PC-9 (cell line): ENCODE measurements at regions not wholly inside any gene's neighbourhood (a gene's known extent, or its start where the extent isn't known, plus 50 kb on each side); places are given as distances from the start of the nearest gene placed in this dataset.

Experiments
- BruUV-seq: library from RNA; stranded (reverse); fragments of 400-500 nt; replicated peaks from 2 replicates; lab custom pipeline; 2021; lab: Mats Ljungman, UMichigan
- CTCF ChIA-PET: fragments of 300-600 bp; sonication (Branson Sonifier 250); formaldehyde crosslinking; loops from one replicate; lab custom pipeline; 2022; ENCODE audit warnings: antibody characterized with exemption; lab: Charles Lee
- POLR2A ChIA-PET: fragments of 300-600 bp; sonication (Branson Sonifier 250); formaldehyde crosslinking; loops from one replicate; lab custom pipeline; 2022; ENCODE audit warnings: antibody characterized with exemption; ENCODE audit not compliant: unreplicated experiment; lab: Charles Lee
- DNase-seq, 2 experiments: peaks; one replicate each; pipeline versions ENCODE4 v3.0.0 to v3.0.0-alpha.2; 2015 to 2022; ENCODE audit warnings: mixed read lengths in 1 of 2
- H2AFZ ChIP-seq: fragments of 200-600 bp; sonication (generic); 2 replicates; pipeline ENCODE4 v1.8.1; 2017; ENCODE audit warnings: antibody characterized with exemption
- H3F3A ChIP-seq: fragments of 200-600 bp; sonication (generic); 2 replicates; pipeline ENCODE4 v1.8.1; 2017; ENCODE audit warnings: antibody characterized with exemption, mild to moderate bottlenecking, low read depth; ENCODE audit not compliant: insufficient read depth
- H3K27ac ChIP-seq: fragments of 200-600 bp; sonication (generic); 2 replicates; pipeline ENCODE4 v1.6.1; 2016; ENCODE audit warnings: mixed run types
- H3K27me3 ChIP-seq: fragments of 200-600 bp; sonication (generic); 2 replicates; pipeline ENCODE4 v1.6.1; 2016; ENCODE audit warnings: low read depth, mixed run types; ENCODE audit not compliant: insufficient read depth
- H3K36me3 ChIP-seq: fragments of 200-600 bp; sonication (generic); 2 replicates; pipeline ENCODE4 v1.6.1; 2016; ENCODE audit warnings: low read depth, mixed run types
- H3K4me1 ChIP-seq: fragments of 200-600 bp; sonication (generic); replicated peaks from 2 replicates; pipeline ENCODE4 v1.6.1; 2016; ENCODE audit warnings: mixed run types; ENCODE audit not compliant: insufficient read depth
- H3K4me2 ChIP-seq: fragments of 200-600 bp; sonication (generic); 2 replicates; pipeline ENCODE4 v1.6.1; 2017; ENCODE audit warnings: mixed run types
- H3K4me3 ChIP-seq: fragments of 200-600 bp; sonication (generic); 2 replicates; pipeline ENCODE4 v1.6.1; 2016; ENCODE audit warnings: mixed run types
- H3K79me2 ChIP-seq: fragments of 200-600 bp; sonication (generic); 2 replicates; pipeline ENCODE4 v1.6.1; 2017; ENCODE audit warnings: low read depth, mixed run types
- H3K9me2 ChIP-seq: fragments of 200-600 bp; sonication (generic); 2 replicates; pipeline ENCODE4 v1.8.1; 2017; ENCODE audit warnings: mild to moderate bottlenecking; ENCODE audit not compliant: insufficient read depth
- H3K9me3 ChIP-seq: fragments of 200-600 bp; sonication (generic); 2 replicates; pipeline ENCODE4 v1.8.1; 2016; ENCODE audit warnings: low read depth; ENCODE audit not compliant: insufficient read depth
- H4K20me1 ChIP-seq: fragments of 200-600 bp; sonication (generic); 2 replicates; pipeline ENCODE4 v1.8.1; 2017; ENCODE audit not compliant: insufficient read depth
- CTCF ChIP-seq: fragments of 200-600 bp; sonication (generic); conservative IDR thresholded peaks from 2 replicates; pipeline ENCODE4 v1.6.1; 2017; ENCODE audit warnings: mixed run types, antibody characterized with exemption, mild to moderate bottlenecking, moderate library complexity
- EZH2 ChIP-seq: fragments of 200-600 bp; sonication (generic); IDR thresholded peaks from 2 replicates; pipeline ENCODE4 v1.8.0; 2017; ENCODE audit warnings: antibody characterized with exemption, low read depth
- intact Hi-C: fragments of 100-400 bp; cut with micrococcal nuclease; formaldehyde crosslinking; loops from one replicate; pipeline ENCODE4 v1.10.0; 2022; ENCODE audit not compliant: unreplicated experiment

DNA sequence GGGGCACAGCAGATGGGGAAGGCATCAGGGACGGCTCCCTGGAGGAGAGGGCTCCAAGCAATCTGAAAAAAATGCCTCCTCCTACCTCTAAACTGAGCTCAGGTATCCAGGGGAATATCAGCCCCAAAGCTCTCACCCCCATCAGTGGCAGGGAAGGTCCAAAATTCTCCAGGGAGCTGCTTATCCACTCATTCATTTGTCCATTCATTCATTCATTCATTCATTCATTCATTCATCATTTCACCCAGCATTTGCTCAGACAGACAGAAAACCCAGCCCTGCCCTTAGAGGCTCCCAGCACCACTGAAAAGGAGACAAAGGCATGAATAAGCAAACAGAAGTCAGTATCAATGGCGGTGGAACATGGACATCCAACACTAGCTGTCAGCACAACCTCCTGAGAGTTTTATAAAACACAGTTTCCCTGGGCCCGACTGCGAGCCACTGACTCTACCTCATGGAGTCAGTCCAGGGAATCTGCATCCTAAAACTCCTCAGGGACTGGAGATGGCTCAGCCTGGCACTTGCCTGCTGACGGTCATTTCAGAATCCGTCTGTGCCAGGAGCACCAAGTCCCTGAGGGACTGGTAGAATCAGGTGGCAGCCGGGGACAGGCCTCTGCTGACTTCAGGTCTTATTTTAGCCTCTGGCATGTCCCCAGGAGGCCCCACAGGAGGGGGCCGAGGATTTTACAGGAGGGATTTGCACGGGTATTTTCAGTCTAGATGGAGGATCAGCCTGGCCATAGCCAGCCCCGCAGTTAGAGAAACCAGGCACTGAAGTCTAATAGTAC is 164.6 kb downstream of the MN1 start:
- ChIA-PET CTCF (no interaction called here), POLR2A (no interaction called here)
- Histone ChIP-seq H3K27ac (no peak overlapping the region), H3F3A (peaks cover 3% of the 10 kb centered on the region; the same call in 1 of the 2 replicates), H3K4me1 (no peaks in the 10 kb centered on the region), H3K9me2 (no peaks in the 10 kb centered on the region), H3K27me3 (no peaks in the 10 kb centered on the region), H2AFZ (no peak overlapping the region), H3K4me2 (no peak overlapping the region), H3K9me3 (no peaks in the 10 kb centered on the region), H3K36me3 (no peaks in the 10 kb centered on the region), H4K20me1 (no peaks in the 10 kb centered on the region), H3K79me2 (no peaks in the 10 kb centered on the region), H3K4me3 (no peak overlapping the region)
- no peak for DNase-seq
- intact Hi-C loops, result no loop called here
- TF ChIP-seq EZH2 (no peak), CTCF (no peak)
- no TSS peak for BruUV-seq

- H3K36me3 ChIP-seq, result no peaks in the 10 kb centered on the region
- no peaks in the 10 kb centered on the region for H3K9me2 ChIP-seq
- no peak overlapping the region for H2AFZ ChIP-seq
- H3K4me2 ChIP-seq, result no peak overlapping the region
- no peaks in the 10 kb centered on the region for H3K27me3 ChIP-seq
- no peaks in the 10 kb centered on the region for H4K20me1 ChIP-seq
- intact Hi-C loops, result no loop called here
- H3K79me2 ChIP-seq, result no peaks in the 10 kb centered on the region
- no peaks in the 10 kb centered on the region for H3K9me3 ChIP-seq
- H3K4me1 ChIP-seq, result no peaks in the 10 kb centered on the region
- ChIA-PET POLR2A (no interaction called here), CTCF (no interaction called here)
- no peak overlapping the region for H3K27ac ChIP-seq
- no peaks in the 10 kb centered on the region for H3F3A ChIP-seq
- no TSS peak for BruUV-seq
- DNase-seq, result no peak
- no peak for TF ChIP-seq CTCF
- no peak for TF ChIP-seq EZH2
- no peak overlapping the region for H3K4me3 ChIP-seq
These were observed 164.0 kb downstream of the MN1 start for GRCh38 chr22:27637604-27638003.

- no peak for DNase-seq
- Histone ChIP-seq H3K4me2 (no peak overlapping the region), H3K4me3 (no peak overlapping the region), H3K79me2 (no peaks in the 10 kb centered on the region), H3K27ac (no peak overlapping the region), H2AFZ (no peak overlapping the region), H4K20me1 (no peaks in the 10 kb centered on the region), H3K9me2 (no peaks in the 10 kb centered on the region), H3K27me3 (no peaks in the 10 kb centered on the region), H3F3A (no peaks in the 10 kb centered on the region), H3K9me3 (no peaks in the 10 kb centered on the region), H3K36me3 (no peaks in the 10 kb centered on the region), H3K4me1 (no peaks in the 10 kb centered on the region)
- ChIA-PET CTCF (no interaction called here), POLR2A (no interaction called here)
- intact Hi-C loops, result no loop called here
- BruUV-seq, result no TSS peak
- TF ChIP-seq CTCF (no peak), EZH2 (no peak)
These were observed 163.0 kb downstream of the MN1 start for GRCh38 chr22:27638329-27639233.
